ENCODE measurements at regions not wholly inside any gene's neighbourhood (a gene's known extent, or its start where the extent isn't known, plus 50 kb on each side); places are given as distances from the start of the nearest gene placed in this dataset.

DNA sequence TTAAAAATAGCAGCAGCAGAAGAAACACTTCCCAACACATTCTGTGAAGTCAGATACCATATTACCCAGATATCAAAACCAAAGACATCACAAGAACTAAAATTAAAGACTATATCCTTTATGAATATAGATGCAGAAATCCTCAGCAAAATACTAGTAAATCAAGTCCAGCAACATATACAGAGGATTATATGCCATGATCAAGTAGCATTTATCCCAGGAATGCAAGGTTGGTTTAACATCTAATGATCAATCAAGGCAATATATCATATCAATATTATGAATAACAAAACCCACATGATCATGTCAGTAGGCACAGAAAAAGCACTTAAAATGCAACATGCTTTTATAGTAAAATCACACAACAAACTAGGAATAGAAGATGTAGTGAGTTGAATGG lies 88.1 kb downstream of the RPS24 start:
- no peaks in the 10 kb centered on the region for H3K36me3 ChIP-seq (ENCODE audit: control insufficient read depth in 1 of 2, insufficient read depth in 2 of 2, low read length in 2 of 2)
- no peak overlapping the region for H3K9ac ChIP-seq (ENCODE audit: low read length)
- TF ChIP-seq SIN3A (IDR thresholded peaks at IDR 0.05; ENCODE audit: low read depth) (no peak), CEBPB (IDR thresholded peaks at IDR 0.05; ENCODE audit: low read depth) (no peak), POLR2A (IDR thresholded peaks at IDR 0.05; ENCODE audit: borderline replicate concordance, extremely low read depth, insufficient read depth, insufficient read length) (no peak), ZNF274 (IDR thresholded peaks at IDR 0.05; ENCODE audit: low read depth, low read length) (no peak), FOSL1 (IDR thresholded peaks at IDR 0.05; ENCODE audit: low read depth) (no peak), EZH2phosphoT487 (IDR thresholded peaks at IDR 0.05; ENCODE audit: borderline replicate concordance) (no peak), ATF3 (IDR thresholded peaks at IDR 0.05) (no peak), SRF (IDR thresholded peaks at IDR 0.05; ENCODE audit: low read depth) (no peak), SP1 (IDR thresholded peaks at IDR 0.05; ENCODE audit: low read depth) (no peak), POLR2AphosphoS5 (IDR thresholded peaks at IDR 0.05; ENCODE audit: low read depth, low read length) (no peak), EGR1 (IDR thresholded peaks at IDR 0.05; ENCODE audit: low read depth) (no peak), MAX (IDR thresholded peaks at IDR 0.05) (no peak), JUND (IDR thresholded peaks at IDR 0.05) (no peak), ZFX (IDR thresholded peaks at IDR 0.05) (no peak)
- TF ChIP-seq, protein P1, sequence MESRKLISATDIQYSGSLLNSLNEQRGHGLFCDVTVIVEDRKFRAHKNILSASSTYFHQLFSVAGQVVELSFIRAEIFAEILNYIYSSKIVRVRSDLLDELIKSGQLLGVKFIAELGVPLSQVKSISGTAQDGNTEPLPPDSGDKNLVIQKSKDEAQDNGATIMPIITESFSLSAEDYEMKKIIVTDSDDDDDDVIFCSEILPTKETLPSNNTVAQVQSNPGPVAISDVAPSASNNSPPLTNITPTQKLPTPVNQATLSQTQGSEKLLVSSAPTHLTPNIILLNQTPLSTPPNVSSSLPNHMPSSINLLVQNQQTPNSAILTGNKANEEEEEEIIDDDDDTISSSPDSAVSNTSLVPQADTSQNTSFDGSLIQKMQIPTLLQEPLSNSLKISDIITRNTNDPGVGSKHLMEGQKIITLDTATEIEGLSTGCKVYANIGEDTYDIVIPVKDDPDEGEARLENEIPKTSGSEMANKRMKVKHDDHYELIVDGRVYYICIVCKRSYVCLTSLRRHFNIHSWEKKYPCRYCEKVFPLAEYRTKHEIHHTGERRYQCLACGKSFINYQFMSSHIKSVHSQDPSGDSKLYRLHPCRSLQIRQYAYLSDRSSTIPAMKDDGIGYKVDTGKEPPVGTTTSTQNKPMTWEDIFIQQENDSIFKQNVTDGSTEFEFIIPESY (IDR thresholded peaks at IDR 0.05; ENCODE audit: extremely low read depth, insufficient replicate concordance, low read length): no peak
- H3K27ac ChIP-seq (ENCODE audit: low read depth, low read length): no peak overlapping the region
- no peaks in the 10 kb centered on the region for H3K4me1 ChIP-seq (ENCODE audit: control insufficient read depth in 1 of 2, insufficient read depth in 2 of 2, low read length in 2 of 2)
- no peaks in the 10 kb centered on the region for H4K20me1 ChIP-seq (ENCODE audit: insufficient read depth)
- BruUV-seq (replicated peaks): no TSS peak
- peaks cover 6% of the 10 kb centered on the region; the same call in 1 of the 2 replicates for H3K27me3 ChIP-seq (ENCODE audit: insufficient read depth, low read length)
- ATAC-seq (no peak), DNase-seq (ENCODE audit: low read depth, low spot score) (no peak)
- no peak overlapping the region for H3K4me3 ChIP-seq (replicated peaks in 1 of 2; ENCODE audit: low read depth in 1 of 2, low read length in 2 of 2)
- no peak overlapping the region for H2AFZ ChIP-seq (ENCODE audit: low read depth, low read length, poor library complexity, severe bottlenecking)
- CTCF ChIA-PET: no interaction called here
- peaks cover 0 to 9% of the 10 kb centered on the region in 2 experiments; a peak in 2 of 4 replicates for H3K9me3 ChIP-seq (ENCODE audit: control insufficient read depth in 1 of 2, insufficient read depth in 1 of 2, low read depth in 1 of 2, low read length in 2 of 2)
- H3K4me2 ChIP-seq (ENCODE audit: low read length): no peak overlapping the region
- POLR2A ChIA-PET: no interaction called here
- H3K79me2 ChIP-seq (ENCODE audit: insufficient read depth, low read length): no peaks in the 10 kb centered on the region
- intact Hi-C loops (cut with micrococcal nuclease): no loop called here
- no peaks in the 10 kb centered on the region for H3K9me2 ChIP-seq (ENCODE audit: insufficient read depth)
- RAD21 ChIA-PET (ENCODE audit: low non-redundant PET in 1 of 2, low total read pairs in 2 of 2, uncharacterized antibody in 2 of 2, unreplicated experiment in 2 of 2): no interaction called here

All from HCT116 (cell line).